CD4-positive, alpha-beta T cell (primary cell): ENCODE measurements at regions not wholly inside any gene's neighbourhood (a gene's known extent, or its start where the extent isn't known, plus 50 kb on each side); places are given as distances from the start of the nearest gene placed in this dataset.

ENCODE experiments used
- ATAC-seq: fragments of 200-7000 bp; cut with Tn5 transposase; one replicate; pipeline ENCODE4 v1.10.0; 2022; ENCODE audit warnings: mild to moderate bottlenecking; ENCODE audit not compliant: poor library complexity
- CTCF ChIA-PET: fragments of 350-600 bp; sonication (Branson Sonifier 250); formaldehyde crosslinking; loops from one replicate; lab custom pipeline; 2021; ENCODE audit warnings: antibody characterized with exemption, inconsistent platforms; lab: Charles Lee
- POLR2A ChIA-PET: fragments of 350-600 bp; sonication (Branson Sonifier 250); formaldehyde crosslinking; loops from one replicate; lab custom pipeline; 2021; ENCODE audit warnings: antibody characterized with exemption, inconsistent platforms; lab: Charles Lee
- DNase-seq, 14 experiments: peaks; one replicate each; pipeline ENCODE4 v3.0.0-alpha.2; 2013 to 2020; ENCODE audit warnings: mixed read lengths in 2 of 14
- H3K27ac ChIP-seq, 2 donors: one replicate each; pipeline versions ENCODE4 v1.5.1 to v1.7.0; 2013; ENCODE audit warnings: low read length in 2 of 2, low read depth in 1 of 2, mild to moderate bottlenecking in 1 of 2
- H3K27me3 ChIP-seq, 2 experiments: 1 replicate in 1 of 2; 2 replicates in 1 of 2; pipeline versions ENCODE4 v1.6.1 to v1.7.0; 2013; ENCODE audit warnings: low read length in 2 of 2, control low read depth in 1 of 2, mild to moderate bottlenecking in 1 of 2, moderate library complexity in 1 of 2; ENCODE audit not compliant: insufficient read depth in 2 of 2, control insufficient read depth in 1 of 2
- H3K36me3 ChIP-seq: one replicate; pipeline ENCODE4 v1.6.1; 2013; ENCODE audit warnings: low read length, control low read depth; ENCODE audit not compliant: insufficient read depth
- H3K4me1 ChIP-seq: one replicate; pipeline ENCODE4 v1.6.1; 2013; ENCODE audit warnings: low read length, control low read depth; ENCODE audit not compliant: insufficient read depth
- H3K4me3 ChIP-seq: one replicate; pipeline ENCODE4 v1.5.1; 2013; ENCODE audit warnings: mild to moderate bottlenecking, low read length, moderate library complexity
- H3K9me3 ChIP-seq, 2 experiments: 1 replicate in 1 of 2; 2 replicates in 1 of 2; pipeline versions ENCODE4 v1.6.1 to v1.7.0; 2013; ENCODE audit warnings: low read length in 2 of 2, mild to moderate bottlenecking in 2 of 2, control low read depth in 1 of 2, moderate library complexity in 1 of 2; ENCODE audit not compliant: control insufficient read depth in 1 of 2, insufficient read depth in 1 of 2
- H3K27ac Mint-ChIP-seq: one replicate; pipeline ENCODE4 v1.8.0; 2020; ENCODE audit warnings: mixed read lengths
- H3K27me3 Mint-ChIP-seq: one replicate; pipeline ENCODE4 v1.8.0; 2021; ENCODE audit warnings: mixed read lengths
- H3K36me3 Mint-ChIP-seq: one replicate; pipeline ENCODE4 v1.8.0; 2021; ENCODE audit warnings: low read depth, mixed read lengths
- H3K4me1 Mint-ChIP-seq: one replicate; pipeline ENCODE4 v1.8.0; 2021; ENCODE audit warnings: low read depth, mixed read lengths
- H3K4me3 Mint-ChIP-seq: one replicate; pipeline ENCODE4 v1.8.0; 2020; ENCODE audit warnings: mild to moderate bottlenecking, mixed read lengths
- H3K9me3 Mint-ChIP-seq: one replicate; pipeline ENCODE4 v1.8.0; 2020; ENCODE audit warnings: mixed read lengths
- intact Hi-C, 2 experiments: fragments of 100-400 bp; cut with DNase I in 1 of 2; cut with micrococcal nuclease in 1 of 2; formaldehyde crosslinking; loops; one replicate each; pipeline versions ENCODE4 v1.15.1 to v1.9.0; 2023 to 2025; cut with DNase I, micrococcal nuclease
- TF ChIP-seq, protein P1 (sequence below): fragments of 200-600 bp; IDR thresholded peaks from one replicate; pipeline ENCODE4 v1.8.0; 2022; ENCODE audit warnings: antibody characterized with exemption, mild to moderate bottlenecking

DNA sequence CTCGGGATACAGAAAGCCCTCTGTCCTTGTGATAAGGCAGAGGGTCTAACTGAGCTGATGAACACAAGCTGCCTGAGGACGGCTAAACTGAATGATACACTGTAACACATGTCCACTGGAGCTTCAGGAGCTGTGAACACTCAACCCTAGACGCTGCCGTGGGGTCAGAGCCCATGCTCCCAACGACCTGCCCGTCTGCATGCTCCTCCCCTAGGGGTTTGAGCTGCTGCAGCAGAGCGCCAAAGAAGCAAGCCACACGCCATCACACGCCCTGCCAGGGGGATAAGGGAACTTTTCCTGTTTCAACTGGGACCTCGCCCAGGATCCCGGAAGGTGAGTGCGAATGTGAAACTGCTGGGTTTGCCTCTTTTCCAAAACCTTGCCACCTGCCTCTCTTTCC is 361.8 kb downstream of the FAT4 start:
- Histone ChIP-seq H3K36me3 (no peaks in the 10 kb centered on the region), H3K27ac (no peak overlapping the region), H3K27me3 (no peaks in the 10 kb centered on the region), H3K4me1 (no peaks in the 10 kb centered on the region), H3K9me3 (peaks cover 0 to 11% of the 10 kb centered on the region in 2 experiments), H3K4me3 (no peak overlapping the region)
- ChIA-PET POLR2A (no interaction called here), CTCF (no interaction called here)
- no peak overlapping the region for H3K27ac Mint-ChIP-seq
- TF ChIP-seq, protein P1, sequence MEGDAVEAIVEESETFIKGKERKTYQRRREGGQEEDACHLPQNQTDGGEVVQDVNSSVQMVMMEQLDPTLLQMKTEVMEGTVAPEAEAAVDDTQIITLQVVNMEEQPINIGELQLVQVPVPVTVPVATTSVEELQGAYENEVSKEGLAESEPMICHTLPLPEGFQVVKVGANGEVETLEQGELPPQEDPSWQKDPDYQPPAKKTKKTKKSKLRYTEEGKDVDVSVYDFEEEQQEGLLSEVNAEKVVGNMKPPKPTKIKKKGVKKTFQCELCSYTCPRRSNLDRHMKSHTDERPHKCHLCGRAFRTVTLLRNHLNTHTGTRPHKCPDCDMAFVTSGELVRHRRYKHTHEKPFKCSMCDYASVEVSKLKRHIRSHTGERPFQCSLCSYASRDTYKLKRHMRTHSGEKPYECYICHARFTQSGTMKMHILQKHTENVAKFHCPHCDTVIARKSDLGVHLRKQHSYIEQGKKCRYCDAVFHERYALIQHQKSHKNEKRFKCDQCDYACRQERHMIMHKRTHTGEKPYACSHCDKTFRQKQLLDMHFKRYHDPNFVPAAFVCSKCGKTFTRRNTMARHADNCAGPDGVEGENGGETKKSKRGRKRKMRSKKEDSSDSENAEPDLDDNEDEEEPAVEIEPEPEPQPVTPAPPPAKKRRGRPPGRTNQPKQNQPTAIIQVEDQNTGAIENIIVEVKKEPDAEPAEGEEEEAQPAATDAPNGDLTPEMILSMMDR = no peak
- ATAC-seq = no peak
- H3K36me3 Mint-ChIP-seq = no peaks in the 10 kb centered on the region
- no peak for DNase-seq
- no peaks in the 10 kb centered on the region for H3K4me1 Mint-ChIP-seq
- H3K4me3 Mint-ChIP-seq = no peak overlapping the region
- intact Hi-C loops = no loop called here
- peaks cover 3% of the 10 kb centered on the region for H3K9me3 Mint-ChIP-seq
- H3K27me3 Mint-ChIP-seq = no peaks in the 10 kb centered on the region

DNA sequence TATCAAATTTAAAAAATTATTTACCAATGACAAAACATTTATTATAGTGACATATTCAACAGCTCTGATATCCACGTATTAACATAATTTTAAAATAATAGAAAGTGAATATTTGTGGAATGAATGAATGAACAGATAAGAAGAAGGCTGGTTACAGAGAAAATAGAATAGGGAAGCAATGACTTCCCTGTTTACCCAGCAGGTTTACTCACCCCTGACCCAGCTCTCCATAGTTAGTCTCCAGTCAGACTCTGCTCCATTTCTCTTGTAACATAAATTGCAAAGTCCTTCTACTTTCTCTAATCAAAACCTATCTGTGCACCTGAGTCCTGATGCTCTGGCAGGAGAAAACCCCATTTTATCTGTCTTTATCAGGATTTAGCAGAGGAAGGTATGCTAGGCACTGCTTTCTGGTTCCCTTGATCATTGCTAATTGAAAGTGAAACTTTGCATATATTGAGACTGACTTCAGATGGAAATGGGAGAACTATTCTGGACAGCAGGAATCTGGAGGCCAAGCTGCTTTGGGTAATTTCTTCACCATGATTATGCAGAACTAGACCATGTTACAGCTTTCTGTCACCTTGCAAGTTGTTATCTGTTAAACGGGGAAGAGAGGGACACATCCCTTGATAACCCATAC is 363.0 kb downstream of the FAT4 start:
- Mint-ChIP-seq H3K27ac (no peak overlapping the region), H3K27me3 (no peaks in the 10 kb centered on the region), H3K4me3 (no peak overlapping the region), H3K36me3 (no peaks in the 10 kb centered on the region), H3K9me3 (peaks cover 3% of the 10 kb centered on the region), H3K4me1 (no peaks in the 10 kb centered on the region)
- no peak overlapping the region for H3K4me3 ChIP-seq
- POLR2A ChIA-PET = no interaction called here
- no peak overlapping the region for H3K27ac ChIP-seq
- CTCF ChIA-PET = no interaction called here
- H3K27me3 ChIP-seq = no peaks in the 10 kb centered on the region
- no peaks in the 10 kb centered on the region for H3K36me3 ChIP-seq
- intact Hi-C loops = no loop called here
- TF ChIP-seq, protein P1 = no peak
- DNase-seq = no peak
- ATAC-seq = no peak
- peaks cover 0 to 17% of the 10 kb centered on the region in 2 experiments for H3K9me3 ChIP-seq
- H3K4me1 ChIP-seq = no peaks in the 10 kb centered on the region

DNA sequence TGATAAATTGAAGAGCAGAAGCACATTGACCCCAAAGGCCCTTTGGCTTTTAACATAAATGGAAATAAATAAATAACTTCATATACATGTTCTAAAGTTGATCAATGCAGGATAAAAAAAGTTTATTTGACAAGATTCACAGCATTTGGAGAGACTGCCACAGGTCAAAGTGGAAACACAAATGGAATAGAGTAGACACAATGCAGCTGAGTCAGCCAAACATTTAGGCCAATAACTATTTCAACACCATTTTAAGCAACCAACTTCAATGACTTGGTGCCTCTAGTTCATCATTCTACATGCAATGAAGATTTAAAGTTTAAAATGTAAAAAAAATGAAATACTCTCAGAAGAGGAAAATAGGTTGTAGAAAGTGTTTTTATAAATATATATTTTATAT is 365.2 kb downstream of the FAT4 start:
- Mint-ChIP-seq H3K9me3 (peaks cover 3% of the 10 kb centered on the region), H3K27ac (no peak overlapping the region), H3K4me3 (no peak overlapping the region), H3K36me3 (no peaks in the 10 kb centered on the region), H3K27me3 (no peaks in the 10 kb centered on the region), H3K4me1 (no peaks in the 10 kb centered on the region)
- intact Hi-C loops = no loop called here
- ATAC-seq (no peak), DNase-seq (no peak)
- no peak overlapping the region for H3K27ac ChIP-seq
- CTCF ChIA-PET = no interaction called here
- no peak overlapping the region for H3K4me3 ChIP-seq
- H3K4me1 ChIP-seq = no peaks in the 10 kb centered on the region
- no peaks in the 10 kb centered on the region for H3K36me3 ChIP-seq
- H3K9me3 ChIP-seq = peaks cover 0 to 19% of the 10 kb centered on the region in 2 experiments
- POLR2A ChIA-PET = no interaction called here
- TF ChIP-seq, protein P1 = no peak
- no peaks in the 10 kb centered on the region for H3K27me3 ChIP-seq
